Astrocyte of the cerebellum (primary cell): ENCODE measurements at regions not wholly inside any gene's neighbourhood (a gene's known extent, or its start where the extent isn't known, plus 50 kb on each side); places are given as distances from the start of the nearest gene placed in this dataset.
"Not testable (repeated sequence)": the region's sequence is repeated elsewhere in the genome, so short reads cannot be mapped to it uniquely, and the experiment has no call there.

ENCODE experiments used
- DNase-seq: peaks from one replicate; pipeline ENCODE4 v3.0.0-alpha.2; 2011; ENCODE audit warnings: low read depth
- H3K4me3 ChIP-seq: 2 replicates; pipeline ENCODE4 v1.5.1; 2011; ENCODE audit warnings: mild to moderate bottlenecking, low read depth, low read length, moderate library complexity
- in situ Hi-C: cut with HindIII; loops from 2 replicates; pipeline ENCODE4 v1.10.0; 2017; ENCODE audit warnings: low sequenced_read_pairs
- TF ChIP-seq, protein P1 (sequence below): IDR thresholded peaks from 2 replicates; pipeline ENCODE4 v1.5.1; 2012; ENCODE audit warnings: low read length, low read depth, moderate library complexity, mild to moderate bottlenecking; ENCODE audit errors: missing control alignments

DNA sequence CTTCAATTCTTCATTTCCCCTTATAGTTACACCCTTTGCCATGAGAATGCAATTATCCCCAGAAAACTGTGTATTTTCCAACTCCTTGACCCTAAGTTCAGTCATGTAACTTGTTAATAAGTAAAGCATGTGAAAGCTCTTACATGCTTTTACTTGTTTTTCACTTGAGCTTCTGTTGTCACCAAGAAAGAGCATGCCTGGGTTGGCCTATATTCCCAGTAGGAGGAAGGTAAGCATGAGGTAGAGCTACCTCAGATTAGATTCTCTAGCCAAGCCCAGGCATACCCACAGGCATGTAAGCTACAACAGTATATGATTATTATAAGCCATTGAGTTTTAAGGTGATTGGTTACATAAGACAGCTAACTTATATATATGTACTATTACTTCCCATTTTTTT is 101.7 kb upstream of the SMLR1 start:
- no peak overlapping the region for H3K4me3 ChIP-seq
- no peak for DNase-seq
- in situ Hi-C loops, result no loop called here
- TF ChIP-seq, protein P1, sequence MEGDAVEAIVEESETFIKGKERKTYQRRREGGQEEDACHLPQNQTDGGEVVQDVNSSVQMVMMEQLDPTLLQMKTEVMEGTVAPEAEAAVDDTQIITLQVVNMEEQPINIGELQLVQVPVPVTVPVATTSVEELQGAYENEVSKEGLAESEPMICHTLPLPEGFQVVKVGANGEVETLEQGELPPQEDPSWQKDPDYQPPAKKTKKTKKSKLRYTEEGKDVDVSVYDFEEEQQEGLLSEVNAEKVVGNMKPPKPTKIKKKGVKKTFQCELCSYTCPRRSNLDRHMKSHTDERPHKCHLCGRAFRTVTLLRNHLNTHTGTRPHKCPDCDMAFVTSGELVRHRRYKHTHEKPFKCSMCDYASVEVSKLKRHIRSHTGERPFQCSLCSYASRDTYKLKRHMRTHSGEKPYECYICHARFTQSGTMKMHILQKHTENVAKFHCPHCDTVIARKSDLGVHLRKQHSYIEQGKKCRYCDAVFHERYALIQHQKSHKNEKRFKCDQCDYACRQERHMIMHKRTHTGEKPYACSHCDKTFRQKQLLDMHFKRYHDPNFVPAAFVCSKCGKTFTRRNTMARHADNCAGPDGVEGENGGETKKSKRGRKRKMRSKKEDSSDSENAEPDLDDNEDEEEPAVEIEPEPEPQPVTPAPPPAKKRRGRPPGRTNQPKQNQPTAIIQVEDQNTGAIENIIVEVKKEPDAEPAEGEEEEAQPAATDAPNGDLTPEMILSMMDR, result no peak

DNA sequence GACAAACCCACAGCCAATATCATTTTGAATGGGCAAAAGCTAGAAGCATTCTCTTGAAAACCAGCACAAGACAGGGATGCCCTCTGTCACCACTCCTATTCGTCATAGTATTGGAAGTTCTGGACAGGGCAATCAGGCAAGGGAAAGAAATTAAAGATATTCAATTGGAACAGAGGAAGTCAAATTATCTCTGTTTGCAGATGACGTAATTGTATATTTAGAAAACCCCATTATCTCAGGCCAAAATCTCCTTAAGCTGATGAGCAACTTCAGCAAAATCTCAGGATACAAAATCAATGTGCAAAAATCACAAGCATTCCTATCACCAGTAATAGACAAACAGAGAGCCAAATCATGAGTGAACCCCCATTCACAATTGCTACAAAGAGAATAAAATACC is 99.1 kb upstream of the SMLR1 start:
- DNase-seq, H3K4me3 ChIP-seq, in situ Hi-C loops: not testable (repeated sequence)

DNA sequence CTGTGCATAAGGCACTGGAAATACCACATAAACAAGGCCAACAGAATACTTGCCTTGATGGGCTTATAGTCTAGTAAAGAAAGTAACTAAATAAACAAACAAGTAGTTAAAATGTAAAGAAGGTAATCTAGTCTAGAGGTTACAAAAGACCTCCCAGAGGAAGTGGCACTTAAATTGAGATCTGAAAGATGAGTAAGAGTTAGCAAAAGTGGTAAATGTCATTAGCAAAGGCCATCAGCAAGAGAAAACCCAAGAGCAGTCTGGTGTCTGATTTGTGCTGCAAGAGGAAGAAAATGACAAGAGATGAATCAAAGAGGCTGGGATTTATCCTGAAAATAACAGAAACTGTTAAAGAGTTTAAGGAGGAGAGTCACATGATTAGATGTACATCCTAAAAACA is 96.6 kb upstream of the SMLR1 start:
- in situ Hi-C loops, result no loop called here
- TF ChIP-seq, protein P1, result no peak
- H3K4me3 ChIP-seq, result no peak overlapping the region
- DNase-seq, result no peak

DNA sequence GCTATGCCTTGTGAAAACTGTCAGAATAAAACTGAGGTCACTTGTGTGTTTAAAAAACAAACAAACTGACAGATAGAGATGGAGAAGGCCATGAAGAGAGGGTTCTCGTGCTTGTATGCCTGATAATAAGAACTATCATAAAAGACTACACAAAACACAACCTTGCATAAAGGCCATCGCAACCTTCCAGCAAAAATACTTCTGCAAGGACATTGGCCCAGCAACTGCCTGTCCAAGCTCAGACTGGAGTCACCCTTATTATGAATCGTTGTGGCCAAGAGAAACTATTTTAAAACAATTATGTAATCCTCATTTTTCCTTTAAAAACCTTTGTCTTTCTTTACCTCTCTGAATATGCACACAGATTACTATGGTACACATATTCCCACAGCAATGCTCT is 93.0 kb upstream of the SMLR1 start:
- in situ Hi-C loops, result no loop called here
- H3K4me3 ChIP-seq, result no peak overlapping the region
- TF ChIP-seq, protein P1, result no peak
- no peak for DNase-seq

DNA sequence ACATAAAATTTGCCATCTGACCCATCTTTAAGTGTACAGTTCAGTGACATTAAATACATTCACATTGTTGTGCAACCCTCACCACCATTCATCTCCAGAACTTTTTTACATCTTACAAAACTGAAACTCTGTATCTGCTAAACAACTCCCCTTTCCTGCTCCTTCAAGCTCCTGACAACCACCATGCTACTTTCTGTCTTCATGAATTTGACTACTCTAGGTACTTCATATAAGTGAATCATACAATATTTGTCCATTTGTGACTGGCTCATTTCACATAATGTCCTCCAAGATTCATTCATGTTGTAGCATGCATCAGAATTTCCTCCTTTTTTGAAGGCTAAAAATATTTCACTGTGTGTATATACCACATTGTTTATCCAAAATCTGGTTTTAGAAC is 86.9 kb upstream of the SMLR1 start:
- DNase-seq, result no peak
- TF ChIP-seq, protein P1, result no peak
- H3K4me3 ChIP-seq, result no peak overlapping the region
- in situ Hi-C loops, result no loop called here

- TF ChIP-seq, protein P1, result no peak
- in situ Hi-C loops, result no loop called here
- DNase-seq, result no peak
- H3K4me3 ChIP-seq, result no peak overlapping the region
Measured at GRCh38 chr6:130742131-130742681, 85.0 kb upstream of the SMLR1 start.

DNA sequence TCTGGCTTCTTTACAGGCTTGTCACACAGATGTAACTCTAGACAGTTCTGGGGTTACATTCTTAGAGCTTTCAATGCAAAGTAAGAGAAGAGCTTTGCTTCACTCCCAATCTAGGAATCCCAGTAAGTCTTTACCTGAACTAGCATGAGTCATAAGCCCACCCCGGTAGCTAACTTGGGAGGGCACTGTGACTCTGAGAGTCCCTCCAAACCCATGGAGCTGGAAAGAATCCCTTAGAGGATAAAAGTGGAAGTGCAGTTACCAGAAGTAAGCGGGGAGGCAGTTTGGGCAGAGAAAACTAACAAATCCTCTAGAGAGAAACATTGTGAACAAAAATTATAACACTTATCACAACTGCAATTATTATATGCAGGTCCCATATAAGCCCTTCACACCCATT is 84.0 kb upstream of the SMLR1 start:
- in situ Hi-C loops, result no loop called here
- no peak overlapping the region for H3K4me3 ChIP-seq
- TF ChIP-seq, protein P1, result peak; percentile 16
- no peak for DNase-seq
